HG03159 (cell line): ENCODE measurements at regions not wholly inside any gene's neighbourhood (a gene's known extent, or its start where the extent isn't known, plus 50 kb on each side); places are given as distances from the start of the nearest gene placed in this dataset.
A peak's percentile ranks its signal among the peaks of the same experiment; 100 is the strongest.

Experiments used
- ATAC-seq: cut with Tn5 transposase; IDR thresholded peaks from one replicate; pipeline ENCODE4 v1.9.1; 2021; ENCODE audit warnings: mild to moderate bottlenecking, moderate library complexity; ENCODE audit not compliant: unreplicated experiment

DNA sequence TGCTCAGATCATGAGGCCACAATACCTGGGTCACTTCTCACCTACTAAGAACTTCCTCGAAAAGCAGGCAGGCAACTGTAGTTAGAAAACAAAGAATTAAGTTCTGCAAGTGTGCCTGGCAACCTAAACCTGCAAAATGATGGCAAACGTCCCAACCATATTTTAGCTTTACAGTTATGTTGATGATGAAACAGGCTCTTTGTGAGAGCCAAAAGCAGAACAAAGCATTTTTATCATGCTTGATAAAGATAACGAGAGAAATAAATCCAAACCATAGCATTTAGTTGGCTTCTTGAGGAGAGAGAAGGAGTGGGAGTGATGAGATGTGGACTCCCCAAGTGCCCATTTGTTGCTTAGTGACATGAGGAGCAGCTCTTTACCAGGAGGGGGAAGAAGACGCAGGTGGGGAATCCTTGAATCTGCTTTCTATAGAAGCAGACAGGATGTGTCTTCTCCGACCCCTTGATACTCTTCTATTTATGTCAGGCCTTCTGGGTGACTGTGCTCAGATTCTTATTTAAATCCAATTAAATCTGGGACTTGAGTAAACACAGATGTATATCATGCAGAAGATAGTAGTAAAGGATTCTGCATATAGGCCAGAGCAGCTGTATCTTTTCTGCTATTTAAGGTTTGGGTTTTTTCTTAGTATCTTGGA is 221.2 kb downstream of the TMEM167A start:
- no peak for ATAC-seq

DNA sequence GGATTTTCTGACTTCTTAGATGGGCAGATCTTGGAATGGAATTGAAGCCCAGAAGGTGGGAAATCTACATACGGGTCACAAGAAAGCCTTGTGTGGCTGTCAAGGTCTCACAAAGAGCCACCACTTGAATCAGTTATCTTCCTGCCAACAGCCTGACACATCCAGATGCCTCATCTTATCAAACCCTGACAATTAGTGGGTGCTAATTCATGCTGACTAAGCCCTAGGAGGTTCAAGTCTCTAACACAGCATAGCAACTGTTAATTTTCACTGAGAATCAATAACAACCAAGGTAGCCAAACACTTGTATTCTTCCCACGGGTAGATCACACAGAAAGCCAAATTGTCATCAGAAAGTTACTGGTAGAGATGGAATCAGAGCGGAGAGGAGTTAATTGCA is 222.2 kb downstream of the TMEM167A start:
- ATAC-seq = no peak

DNA sequence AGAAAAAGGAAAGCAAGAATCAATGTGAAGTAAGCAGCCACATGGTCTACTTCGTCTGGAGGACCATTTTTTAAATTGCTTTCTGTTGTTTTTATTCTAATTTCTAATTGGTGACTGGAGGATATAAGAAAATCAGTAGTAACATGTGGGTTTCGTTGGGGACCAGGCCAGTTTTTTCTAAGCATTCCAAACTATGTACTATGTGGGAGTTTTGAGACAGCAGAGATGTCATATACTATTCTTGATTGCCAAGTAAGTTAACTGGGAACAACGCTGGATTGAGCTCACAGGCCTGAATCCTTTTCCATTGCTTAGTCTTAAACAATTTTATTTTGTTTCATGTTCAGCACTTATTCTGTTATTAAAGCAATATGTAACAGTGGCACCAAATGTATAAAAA is 225.7 kb downstream of the TMEM167A start:
- ATAC-seq = no peak

DNA sequence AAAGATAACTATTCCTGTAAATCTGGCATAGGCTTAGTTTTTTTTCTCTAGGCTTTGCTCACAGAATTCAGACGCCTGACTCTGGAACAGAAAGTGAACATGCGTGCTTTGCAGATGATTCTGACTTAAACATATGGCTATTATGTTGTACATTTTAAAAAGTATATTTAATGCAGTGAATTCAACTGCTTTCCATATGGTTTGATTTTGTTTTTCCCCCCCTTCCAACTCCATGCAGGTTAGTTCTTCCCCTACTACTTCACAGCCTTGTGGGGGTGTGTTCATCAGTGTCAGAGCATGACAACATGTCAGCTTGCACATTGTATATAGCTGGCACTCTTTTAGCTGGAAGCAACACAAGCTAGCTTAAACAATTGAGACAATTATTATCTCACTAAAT is 226.8 kb downstream of the TMEM167A start:
- ATAC-seq = no peak

DNA sequence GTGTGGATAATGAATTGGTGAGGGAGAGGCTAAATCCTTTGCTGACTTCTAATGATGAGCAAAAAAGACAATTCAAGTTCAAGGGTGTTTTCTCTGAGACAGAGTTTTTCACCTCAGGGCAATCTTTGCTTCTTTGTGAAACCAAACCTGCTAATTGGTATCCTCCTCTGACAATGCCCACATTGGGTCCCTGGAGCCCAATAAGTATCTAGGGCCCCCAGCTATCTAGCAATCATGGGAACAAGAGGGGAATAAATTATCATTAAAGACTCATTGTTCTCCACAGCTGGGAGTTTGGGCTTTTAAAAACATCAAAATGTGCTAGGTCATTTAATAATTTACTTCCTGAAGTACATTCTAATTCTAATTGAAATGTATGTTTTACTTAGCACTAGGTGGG is 227.3 kb downstream of the TMEM167A start:
- no peak for ATAC-seq

DNA sequence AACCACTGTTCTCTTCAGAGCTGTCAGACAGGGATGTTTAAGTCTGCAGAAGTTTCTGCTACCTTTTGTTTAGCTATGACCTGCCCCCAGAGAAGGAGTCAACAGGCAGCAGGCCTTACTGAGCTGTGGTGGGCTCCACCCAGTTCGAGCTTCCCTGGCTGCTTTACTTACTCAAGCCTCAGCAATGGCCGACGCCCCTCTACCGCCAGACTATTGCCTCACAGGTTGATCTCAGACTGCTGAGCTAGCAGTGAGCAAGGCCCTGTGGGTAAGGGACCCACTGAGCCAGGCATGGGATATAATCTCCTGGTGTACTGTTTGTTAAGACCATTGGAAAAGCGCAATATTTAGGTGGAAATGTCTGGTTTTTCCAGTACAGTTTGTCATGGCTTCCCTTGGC is 229.6 kb downstream of the TMEM167A start:
- no peak for ATAC-seq

DNA sequence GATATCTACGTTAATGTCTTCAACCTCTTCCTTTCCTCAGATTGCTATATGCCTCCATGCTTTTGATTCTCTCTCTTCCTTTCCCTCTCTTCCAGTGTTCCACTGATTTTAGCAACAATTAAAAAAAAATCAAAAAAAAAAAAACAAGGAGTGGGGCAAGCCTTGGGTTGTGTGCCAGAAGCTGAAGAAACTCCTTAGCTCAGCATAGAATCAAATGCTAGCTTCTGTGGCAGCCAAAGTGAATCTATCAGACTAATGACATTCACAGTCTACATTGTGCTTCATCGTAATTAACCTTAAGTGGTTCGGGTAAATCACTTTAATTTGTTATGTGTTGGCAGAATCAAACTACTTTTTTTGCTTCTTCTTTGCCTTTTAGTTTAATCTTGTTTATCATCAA is 237.3 kb downstream of the TMEM167A start:
- no peak for ATAC-seq

DNA sequence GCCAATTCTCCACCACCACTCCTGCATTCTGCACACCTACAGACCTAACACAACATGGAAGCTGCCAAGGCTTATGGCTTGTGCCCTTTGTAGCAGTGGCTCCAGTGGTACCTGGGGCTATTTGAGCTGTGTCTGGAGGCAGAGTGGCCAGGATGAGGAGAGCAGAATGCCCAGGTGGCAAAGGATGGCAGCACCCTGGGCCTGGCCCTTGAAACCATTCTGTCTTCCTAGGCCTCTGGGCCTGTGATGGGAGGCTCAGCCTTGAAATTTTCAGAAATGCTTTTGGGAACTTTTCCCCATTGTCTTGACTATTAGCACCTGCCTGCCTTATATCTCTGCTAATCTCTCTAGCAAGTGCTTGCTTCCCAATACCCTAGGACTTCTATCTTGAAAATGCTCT is 241.7 kb downstream of the TMEM167A start:
- ATAC-seq = no peak

DNA sequence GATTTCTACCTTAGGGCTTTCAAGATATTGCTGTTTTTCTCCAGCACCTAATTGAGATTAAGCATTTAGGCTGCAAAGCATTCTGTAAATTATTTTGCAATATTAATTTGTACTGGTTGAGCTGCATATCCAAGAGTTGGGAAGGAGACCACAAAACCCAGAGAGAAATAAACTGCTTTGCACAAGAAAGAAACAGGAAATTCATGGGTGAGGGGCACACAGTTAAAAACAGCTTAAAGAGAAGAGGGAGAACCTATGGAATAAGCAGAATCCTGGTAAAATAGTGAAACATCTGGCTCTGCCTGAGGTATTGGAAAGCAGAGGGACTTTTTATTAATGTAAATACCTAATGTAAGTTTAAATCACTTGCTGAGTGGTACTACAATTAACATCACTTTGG is 243.0 kb downstream of the TMEM167A start:
- no peak for ATAC-seq

DNA sequence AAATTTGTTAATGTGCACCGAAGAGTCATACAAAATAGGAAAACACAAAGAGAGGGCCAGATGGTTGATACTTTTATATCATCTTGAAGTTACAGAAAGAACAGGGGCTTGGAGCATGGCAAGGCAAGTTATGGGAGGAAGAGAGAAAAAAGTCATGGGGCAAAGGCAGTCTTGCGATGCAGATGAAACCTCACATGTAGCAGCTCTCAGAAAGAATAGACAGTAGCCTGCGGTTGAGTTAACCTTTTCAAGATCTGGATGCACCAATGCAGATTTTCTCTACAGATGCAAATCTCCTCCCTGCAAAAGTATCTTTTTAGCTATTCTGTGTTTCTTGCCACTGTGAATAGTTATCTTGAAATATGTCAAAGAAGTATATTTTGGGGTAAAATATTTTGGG is 243.9 kb downstream of the TMEM167A start:
- no peak for ATAC-seq

DNA sequence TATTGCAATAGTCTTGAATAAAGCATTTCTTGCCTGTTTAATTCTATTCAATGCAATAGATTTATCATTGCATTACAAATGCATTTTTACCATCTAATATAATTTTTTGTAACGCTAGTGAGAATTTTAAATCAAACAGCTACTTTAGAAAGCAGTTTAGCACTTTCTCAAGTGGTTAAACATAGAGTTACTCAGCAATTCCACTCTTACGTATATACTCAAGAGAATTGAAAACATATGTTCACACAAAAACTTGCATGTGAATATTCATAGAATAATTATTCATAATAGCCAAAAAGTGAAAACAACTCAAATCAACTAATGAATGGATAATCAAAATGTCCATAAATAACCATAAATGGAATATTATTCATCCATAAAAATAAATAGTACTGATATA is 244.7 kb downstream of the TMEM167A start:
- ATAC-seq = no peak

DNA sequence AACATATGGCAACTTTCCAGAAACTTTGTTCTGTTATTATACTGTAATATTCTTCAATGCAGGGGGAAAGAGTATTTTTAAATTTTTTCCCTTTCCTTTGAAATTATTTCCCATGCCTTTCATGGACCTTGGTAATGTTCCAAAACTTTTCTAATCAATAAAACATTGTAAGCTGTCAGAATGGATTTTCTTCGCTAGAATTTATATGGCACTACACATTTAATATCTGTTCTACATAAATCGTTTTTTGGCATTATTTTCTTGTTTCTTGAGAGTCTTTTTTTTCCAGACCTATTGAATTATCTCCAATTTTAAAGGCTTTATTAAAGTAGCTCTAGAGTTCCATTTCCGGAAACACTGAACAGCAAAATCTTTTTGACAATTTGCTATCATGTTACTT is 249.0 kb downstream of the TMEM167A start:
- ATAC-seq = no peak

DNA sequence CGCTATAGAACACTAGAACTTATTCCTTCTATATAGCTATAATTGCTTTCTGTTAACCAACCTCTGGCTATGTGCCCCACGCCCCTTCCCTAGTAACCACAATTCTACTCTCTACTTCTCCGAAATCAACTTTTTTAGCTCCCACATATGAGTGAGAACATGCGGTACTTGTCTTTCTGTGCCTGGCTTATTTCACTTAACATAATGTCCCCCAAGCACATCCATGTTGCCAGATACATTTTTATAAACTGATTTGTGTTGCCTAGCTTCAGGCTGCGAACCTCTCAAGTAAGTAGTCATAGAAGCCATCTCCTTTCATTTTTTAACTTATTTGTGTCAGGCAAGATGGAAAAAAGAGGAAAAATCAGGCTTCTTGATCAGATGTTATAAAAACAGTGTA is 249.5 kb downstream of the TMEM167A start:
- no peak for ATAC-seq

DNA sequence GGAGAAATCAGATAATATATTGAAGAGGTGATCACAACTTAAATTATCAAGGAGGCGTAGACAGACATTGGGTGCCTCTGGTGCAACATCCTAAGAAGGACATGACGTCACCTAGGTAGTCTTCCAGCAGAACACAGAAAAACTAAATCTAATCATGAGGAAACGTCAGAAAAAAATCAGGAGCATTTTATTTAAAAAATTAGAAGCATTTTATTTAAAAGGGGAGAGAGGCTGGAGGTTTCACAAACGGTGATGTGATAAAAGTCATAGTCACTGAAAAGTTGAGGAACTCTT is 254.6 kb downstream of the TMEM167A start:
- ATAC-seq = no peak

DNA sequence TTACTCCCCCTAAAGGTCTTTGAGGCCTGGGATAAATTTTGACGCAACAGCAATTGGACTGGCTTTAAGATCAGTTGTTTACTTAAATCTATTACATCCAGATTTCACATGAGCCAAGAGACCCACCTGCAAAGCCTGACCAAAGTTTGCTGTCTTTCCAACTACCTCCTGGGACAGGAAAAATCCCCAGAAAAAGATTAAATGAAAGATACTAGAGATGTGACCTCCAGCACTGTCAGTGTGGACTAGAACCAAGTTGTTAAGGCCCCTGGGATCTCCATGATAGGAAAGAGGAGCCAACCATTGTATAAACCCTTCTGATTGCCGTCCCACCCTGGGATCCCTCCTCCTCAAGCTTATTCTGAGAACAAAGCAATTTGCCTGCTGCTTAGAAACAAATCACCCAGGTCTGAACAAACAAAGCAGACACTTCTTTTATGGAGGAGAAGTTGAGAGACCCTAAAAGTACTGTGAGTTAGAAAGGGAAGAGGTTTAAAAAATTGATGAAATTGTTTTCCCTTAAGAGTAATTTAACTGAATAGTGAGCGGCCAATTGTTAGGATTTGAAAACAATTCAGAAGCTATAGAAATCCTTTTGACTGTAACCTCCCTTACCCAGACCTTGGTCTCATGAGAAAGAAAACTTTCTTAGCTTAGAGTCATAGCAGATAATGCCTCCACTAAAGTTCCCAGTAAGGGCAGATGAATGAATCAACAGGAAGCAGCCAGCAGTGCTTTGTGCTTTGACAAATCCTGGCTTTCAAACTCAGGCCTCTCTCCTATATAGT is 255.2 kb downstream of the TMEM167A start:
- no peak for ATAC-seq

DNA sequence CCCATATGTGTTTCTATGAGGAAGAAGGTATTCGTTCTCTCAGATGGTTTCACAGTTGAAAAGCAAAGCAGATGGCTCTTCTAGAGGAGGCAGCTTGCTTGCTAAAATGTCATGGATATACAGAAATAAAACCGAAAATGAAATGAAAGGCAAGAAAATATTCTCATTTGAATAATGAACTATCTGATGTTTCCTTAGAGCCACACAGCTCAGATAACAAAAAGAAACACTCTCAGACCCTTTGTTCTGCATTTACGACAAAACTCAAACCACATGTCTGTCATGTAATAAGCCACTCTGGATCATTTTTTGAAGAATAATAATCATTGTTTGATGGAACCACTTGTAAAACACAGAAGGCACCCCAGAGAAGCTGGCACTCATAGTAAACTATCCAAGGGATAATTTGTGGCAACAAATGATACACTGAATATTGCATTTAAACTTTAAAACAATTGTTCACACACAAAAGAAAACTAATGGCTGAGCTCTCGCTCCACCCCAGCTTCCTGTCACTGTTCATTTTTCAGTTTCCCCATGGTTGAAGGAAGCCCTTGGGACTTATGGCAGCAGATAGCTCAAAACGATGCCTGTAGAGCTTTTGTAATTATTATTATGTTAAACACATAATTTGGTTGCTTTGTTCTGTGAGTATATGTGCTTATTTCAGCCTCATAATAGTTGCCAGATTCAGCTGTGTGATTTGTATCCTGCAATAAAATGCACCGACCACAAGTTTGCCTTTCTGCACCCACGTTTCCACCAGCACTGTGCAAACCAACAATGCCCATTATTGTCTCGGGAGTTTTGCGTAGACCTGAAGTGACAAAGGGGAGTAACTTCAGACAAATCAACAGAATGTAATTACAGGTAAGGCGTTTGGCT is 256.0 kb downstream of the TMEM167A start:
- peak; percentile 87 for ATAC-seq

DNA sequence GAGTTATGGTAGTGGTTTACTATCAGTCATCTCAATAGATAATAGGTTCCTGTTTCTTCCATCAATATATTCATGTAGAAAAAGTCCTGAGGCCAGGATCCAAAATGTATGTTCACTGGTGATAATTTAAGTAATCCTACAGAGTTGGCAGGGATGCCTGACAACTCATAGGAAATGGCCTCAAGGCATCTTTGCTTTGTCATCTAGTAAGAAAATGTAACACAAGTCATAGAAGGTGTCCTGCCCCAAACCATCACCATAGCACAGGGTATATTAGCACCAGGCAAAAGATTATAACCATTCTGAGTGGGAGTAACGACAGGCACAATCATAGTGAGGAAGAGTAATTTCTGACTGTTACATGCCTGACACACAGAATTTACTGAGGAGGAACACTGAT is 257.0 kb downstream of the TMEM167A start:
- no peak for ATAC-seq

DNA sequence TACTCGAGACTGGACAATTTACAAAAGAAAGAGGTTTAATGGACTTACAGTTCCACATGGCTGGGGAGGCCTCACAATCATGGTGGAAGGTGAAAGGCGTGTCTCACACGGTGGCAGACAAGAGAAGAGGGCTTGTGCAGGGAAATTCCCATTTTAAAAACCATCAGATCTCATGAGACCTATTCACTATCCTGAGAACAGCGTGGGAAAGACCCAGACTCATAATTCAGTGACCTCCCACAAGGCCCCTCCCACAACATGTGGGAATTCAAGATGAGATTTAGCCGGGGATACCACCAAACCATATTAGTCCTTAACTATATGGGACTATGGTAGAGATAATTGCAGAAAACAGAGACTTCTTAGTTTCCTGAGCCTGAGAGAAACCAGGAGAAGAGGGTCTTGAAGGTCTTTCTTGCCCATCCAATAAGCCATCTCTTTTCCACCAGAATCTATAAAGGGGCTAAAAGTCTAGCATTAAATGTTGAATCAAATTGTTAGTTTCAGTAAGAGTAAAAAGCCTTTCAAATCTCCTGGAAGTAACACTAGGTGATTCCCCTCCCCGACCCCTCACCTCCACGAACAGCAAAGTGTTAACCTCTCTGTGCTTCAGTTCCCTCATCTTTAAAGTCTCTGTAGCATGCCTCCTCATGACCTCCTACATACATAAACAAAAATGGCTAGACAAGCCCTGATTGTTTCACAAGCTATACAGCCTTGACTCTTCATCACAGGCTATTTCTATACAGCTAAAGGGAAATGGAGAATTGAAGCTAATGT is 259.1 kb downstream of the TMEM167A start:
- no peak for ATAC-seq

DNA sequence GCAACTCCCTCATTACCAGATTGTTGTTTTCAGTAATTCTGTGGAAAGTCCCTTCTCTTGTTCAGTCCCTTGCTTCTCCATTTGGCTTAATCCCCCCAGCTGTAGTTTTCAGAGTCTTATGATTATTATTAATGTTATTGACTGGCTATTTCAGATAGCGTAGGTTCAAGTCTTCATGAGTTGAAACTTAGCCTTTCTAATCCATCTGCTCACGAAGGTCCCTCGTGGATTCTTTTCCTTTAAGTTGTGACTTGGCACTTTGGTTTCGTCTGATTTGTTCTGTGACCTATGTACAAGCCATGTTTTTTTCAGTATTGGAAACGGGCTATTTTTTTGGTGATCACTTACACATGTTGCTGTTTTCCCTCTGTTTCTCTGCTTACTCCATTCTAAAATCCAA is 260.3 kb downstream of the TMEM167A start:
- ATAC-seq = no peak

DNA sequence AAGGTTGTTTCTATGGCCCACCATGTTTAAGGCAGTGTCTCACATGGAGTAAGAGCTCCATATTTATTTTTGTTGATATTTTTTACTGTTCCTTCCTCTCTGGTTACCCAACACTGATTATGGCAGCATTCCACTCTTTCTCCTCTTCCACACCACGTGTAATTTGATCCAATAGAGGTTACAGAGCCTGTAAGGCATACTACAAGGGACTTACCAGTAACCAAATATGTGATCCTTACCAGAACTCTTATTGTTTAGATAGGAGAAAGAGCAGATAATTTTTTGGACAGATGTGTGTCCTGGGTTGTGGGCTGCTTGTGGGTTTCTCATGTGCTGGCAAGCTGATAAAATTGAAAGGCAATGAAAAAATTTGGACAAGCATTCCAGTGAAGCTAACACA is 261.3 kb downstream of the TMEM167A start:
- no peak for ATAC-seq

DNA sequence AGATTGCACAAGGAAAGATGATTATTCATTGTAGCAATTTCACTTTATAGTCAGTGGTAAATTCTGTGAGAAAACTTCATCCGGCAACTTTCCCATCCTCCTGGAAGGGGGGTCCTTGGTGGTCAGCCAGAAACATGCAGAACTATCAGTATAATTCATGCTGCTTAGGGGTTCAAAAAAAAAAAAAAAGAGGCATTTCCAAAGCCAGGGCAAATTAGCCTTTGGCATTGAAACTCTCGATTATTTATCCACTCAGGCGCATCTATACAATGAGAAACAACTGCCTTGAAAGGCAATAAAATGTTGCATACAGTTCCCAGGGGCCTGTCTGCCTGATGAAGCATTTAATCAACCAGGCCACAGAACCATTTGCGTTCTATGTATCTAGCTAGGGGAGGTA is 263.3 kb downstream of the TMEM167A start:
- no peak for ATAC-seq
